ELR (cell line): ENCODE measurements at regions not wholly inside any gene's neighbourhood (a gene's known extent, or its start where the extent isn't known, plus 50 kb on each side); places are given as distances from the start of the nearest gene placed in this dataset.
"Not testable (repeated sequence)": the region's sequence is repeated elsewhere in the genome, so short reads cannot be mapped to it uniquely, and the experiment has no call there.

Experiments
- DNase-seq: peaks from one replicate; pipeline ENCODE4 v3.0.0-alpha.2; 2015; ENCODE audit warnings: low read depth

GRCh38 chr17:5898406-5898805 lies 171.8 kb upstream of the WSCD1 start:
- DNase-seq = no peak

- DNase-seq = no peak
Measured at GRCh38 chr17:5899496-5900195, 170.5 kb upstream of the WSCD1 start.

GRCh38 chr17:5901731-5902130 lies 168.4 kb upstream of the WSCD1 start:
- DNase-seq = no peak

- DNase-seq = no peak
Measured at GRCh38 chr17:5902181-5903140, 167.7 kb upstream of the WSCD1 start.

DNA sequence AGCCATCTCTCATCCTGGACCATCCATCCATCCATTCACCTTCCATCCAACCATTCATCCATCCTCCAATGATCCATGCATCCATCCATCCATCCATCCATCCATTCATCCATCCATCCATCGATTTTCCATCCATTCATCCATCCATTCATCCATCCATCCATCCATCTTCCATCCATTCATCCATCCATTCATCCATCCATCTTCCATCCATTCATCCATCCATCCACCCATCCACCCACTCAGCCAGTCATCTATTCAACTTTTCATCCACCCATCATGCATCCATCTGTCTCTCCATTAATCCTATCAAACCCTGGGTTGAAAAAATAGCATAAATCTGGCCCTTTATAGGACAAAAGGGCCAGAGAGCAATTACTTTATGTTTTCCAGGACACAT lies 158.3 kb upstream of the WSCD1 start:
- no peak for DNase-seq

DNA sequence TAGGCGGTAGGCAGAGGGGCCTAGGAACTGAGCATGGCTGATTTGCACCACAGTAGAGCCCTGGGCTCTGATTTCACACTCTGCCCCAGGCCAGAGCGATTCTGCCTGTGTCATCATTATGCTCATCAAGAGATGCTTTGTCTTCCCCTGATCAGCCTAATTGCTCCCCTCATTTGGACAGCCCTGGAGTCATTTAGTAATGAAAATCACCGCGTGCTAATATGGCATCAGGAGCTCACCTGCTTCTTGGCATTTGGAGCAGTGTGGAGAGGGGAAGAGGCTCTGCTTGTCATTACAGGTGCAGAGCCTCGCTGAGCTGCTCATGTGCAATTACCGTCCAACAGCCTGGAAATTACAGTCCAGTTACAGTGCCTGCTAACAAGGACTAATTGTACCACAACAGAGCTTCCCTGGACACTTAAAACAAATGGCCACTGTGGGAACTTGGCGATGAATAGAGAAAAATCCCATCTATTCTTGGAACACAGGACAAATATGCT lies 157.1 kb upstream of the WSCD1 start:
- DNase-seq = no peak

GRCh38 chr17:5913641-5914040 lies 156.5 kb upstream of the WSCD1 start:
- DNase-seq = no peak

- DNase-seq = no peak
Measured at GRCh38 chr17:5915337-5915736, 154.8 kb upstream of the WSCD1 start.

GRCh38 chr17:5919089-5919488 lies 151.1 kb upstream of the WSCD1 start:
- DNase-seq = no peak

DNA sequence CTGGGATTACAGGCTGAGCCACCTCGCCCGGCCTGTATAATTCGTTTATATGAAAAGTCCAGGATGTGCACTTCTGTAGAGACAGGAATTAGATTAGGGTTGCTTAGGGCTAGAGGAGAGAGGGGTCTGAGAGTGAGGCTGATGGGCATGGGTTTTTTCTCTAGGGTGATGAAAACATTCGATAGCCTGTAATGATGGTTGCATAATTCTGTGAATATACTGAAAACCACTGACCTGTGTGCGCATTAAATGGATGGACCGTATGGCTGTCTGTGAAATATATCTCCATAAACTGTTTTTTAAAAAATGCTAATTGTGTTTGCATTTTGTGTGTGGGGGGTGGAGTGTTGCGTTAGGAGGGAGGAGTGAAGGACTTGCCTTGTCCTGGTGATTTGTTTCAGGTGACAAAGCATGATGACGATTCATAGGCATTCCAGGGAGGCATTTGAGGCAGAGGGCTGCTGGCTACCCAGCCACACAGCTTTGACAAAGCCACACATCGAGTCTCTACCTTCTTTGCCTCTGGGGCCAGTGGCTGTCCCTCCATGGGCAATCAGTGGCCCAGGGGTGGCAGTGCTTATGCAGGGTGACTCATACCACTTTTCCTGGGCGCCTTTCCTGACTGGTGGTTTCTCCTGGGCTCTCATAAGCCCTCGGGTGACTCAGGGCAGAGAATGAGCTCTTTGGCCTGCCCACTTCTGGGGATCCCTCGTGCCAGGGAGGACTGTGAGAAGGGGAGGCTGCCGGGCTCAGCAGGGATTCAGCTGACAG lies 148.5 kb upstream of the WSCD1 start:
- DNase-seq = peak; percentile 49

DNA sequence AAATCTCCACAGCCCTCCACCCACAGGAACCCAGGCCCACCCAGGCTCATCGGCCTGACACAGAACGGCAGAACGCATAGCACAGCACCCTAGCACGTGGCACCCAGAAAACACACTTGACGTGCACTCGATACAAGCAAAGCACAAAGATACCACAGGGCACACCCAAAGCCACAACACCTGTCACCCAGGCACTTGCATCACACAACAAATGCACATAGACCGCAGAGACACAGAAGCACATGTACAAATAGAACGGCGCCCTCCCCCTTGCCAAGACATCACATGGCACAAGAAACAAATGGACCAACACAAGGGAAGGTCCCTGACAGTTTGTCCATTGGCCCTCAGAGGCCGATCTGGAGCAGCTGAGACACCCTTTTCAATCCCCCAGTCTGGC lies 147.7 kb upstream of the WSCD1 start:
- DNase-seq = no peak

- DNase-seq = no peak
Measured at GRCh38 chr17:5929721-5930120, 140.5 kb upstream of the WSCD1 start.

DNA sequence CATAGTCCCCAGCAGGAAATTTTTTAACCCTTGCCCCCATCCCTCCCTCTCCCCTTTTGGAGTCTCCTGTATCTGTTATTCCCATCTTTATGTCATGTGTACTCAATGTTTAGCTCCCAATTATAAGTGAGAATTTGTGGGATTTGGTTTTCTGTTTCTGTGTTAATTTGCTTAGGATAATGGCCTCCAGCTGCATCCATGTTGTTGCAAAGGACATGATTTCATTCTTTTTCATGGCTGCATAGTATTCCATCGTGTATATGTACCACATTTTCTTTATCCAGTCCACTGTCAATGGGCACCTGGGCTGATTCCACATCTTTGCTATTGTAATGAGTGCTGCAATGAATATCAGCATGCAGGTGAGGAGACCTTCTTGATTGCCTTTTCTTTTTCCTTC lies 139.6 kb upstream of the WSCD1 start:
- DNase-seq = not testable (repeated sequence)

DNA sequence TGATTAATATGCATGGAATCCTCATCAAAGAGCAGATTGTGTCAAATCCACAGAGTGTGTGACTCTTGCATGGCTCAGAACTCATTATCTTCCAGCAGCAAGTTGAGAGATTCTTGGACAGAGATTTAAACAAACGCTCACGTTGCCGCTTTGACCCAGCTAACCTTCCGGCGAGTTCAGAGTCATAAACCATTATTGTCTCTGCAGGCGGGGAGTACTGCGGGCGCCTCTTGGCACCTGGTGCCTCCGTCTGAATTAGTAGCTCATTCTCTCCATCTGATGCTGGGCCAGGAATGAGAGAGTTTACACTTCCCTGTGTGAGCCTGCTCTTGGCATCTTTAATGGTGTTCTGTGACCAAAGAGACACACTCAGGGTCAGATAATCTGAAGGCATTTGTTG lies 138.6 kb upstream of the WSCD1 start:
- no peak for DNase-seq

DNA sequence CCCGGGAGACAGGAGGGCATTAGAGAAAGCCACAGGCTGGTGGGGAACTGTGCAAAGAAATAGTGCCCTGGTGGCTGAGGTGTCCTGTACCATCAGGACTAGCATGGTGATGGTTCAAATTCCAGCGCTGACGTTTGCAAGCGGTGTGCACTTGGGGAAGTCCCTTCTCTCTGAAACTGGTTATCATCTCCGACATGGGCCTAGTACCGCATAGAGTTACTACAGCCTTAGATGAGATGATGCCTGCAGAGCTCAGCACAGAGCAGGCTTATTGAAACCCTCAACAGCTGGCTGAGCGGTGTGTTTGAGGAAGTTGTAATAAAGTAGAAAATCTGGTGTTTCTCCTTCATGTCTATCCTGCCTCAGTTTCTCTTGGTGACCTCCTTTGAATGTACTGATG lies 136.7 kb upstream of the WSCD1 start:
- no peak for DNase-seq

DNA sequence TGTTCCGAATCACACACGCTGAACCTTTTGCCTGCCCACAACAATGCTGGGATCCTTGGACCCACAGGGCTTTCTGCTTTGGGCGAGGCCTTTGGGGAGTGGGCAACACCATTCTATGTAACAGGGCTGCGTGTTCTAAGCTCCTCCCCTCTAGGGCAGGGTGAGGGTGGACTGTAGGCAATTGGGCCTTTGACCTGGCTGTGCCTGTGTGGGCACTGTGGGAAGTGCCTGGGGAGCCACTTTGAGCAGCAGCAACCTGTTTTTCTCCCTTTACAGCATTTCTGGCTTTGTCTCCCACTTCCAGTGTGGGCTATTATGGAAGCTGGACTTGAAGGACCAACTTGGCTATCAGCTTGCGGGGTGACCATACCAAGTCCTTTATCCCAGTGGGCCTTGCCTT lies 128.9 kb upstream of the WSCD1 start:
- no peak for DNase-seq

GRCh38 chr17:5942687-5943086 lies 127.5 kb upstream of the WSCD1 start:
- DNase-seq = no peak

GRCh38 chr17:5943232-5943631 lies 126.9 kb upstream of the WSCD1 start:
- DNase-seq = no peak

GRCh38 chr17:5943982-5944381 lies 126.2 kb upstream of the WSCD1 start:
- no peak for DNase-seq

DNA sequence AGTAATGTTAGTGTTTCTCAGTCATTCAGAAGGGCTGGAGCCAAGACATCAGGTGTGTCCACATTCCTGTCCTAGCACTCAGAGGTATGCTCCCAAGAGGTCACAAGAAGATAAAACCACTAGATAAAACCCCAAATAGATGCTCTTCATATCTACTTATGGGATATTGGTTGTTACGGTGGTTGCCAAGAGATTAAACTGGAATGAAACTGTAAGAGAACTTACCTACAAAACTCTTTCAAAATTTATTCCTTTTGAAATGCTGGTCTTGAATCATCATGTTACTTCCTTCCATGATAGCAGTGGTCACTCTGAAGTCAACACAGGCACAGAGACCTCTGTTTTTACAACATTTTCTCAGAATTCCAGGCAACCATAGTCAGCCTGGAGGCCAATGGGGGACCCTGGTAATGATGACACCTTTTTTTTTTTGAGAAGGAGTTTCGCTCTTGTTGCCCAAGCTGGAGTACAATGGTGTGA lies 122.4 kb upstream of the WSCD1 start:
- no peak for DNase-seq

GRCh38 chr17:5948811-5949210 lies 121.4 kb upstream of the WSCD1 start:
- no peak for DNase-seq

DNA sequence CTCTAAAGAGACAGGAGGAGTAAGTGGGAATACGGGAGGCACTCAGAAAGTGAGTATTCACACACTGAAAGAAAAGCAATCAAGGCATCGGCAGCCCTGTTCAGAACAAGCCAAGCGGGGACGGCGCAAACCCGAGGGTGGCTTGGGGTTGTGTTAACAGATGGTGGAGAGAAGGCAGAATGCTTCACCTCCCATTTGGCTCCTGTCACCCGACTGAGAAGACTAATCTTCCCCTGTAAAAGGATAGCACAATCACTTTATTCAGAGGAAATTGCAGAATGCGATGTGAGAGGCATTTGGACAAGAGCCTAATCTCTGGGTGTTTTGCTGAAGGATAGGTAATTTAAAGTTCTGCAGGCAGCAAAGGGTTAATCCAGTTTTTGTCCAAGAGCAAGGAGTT lies 119.3 kb upstream of the WSCD1 start:
- DNase-seq = no peak
